Heart right ventricle (tissue), 16 donors: ENCODE measurements at regions not wholly inside any gene's neighbourhood (a gene's known extent, or its start where the extent isn't known, plus 50 kb on each side); places are given as distances from the start of the nearest gene placed in this dataset.
A peak's percentile ranks its signal among the peaks of the same experiment; 100 is the strongest.
"Not testable (repeated sequence)": the region's sequence is repeated elsewhere in the genome, so short reads cannot be mapped to it uniquely, and the experiment has no call there.

ENCODE experiments used
- ATAC-seq, 8 donors: fragments of 200-7000 bp; cut with Tn5 transposase; one replicate each; pipeline ENCODE4 v1.9.1; 2020; ENCODE audit warnings: mild to moderate bottlenecking in 8 of 8, moderate library complexity in 8 of 8, moderate number of reproducible peaks in 1 of 8
- DNase-seq, 2 donors: peaks; one replicate each; pipeline ENCODE4 v3.0.0-alpha.2; 2020
- H3K27ac ChIP-seq, 10 donors: fragments of 200-600 bp; sonication (generic) in 2 of 10; one replicate each; pipeline versions ENCODE4 v1.5.0 to v1.8.0; 2020 to 2022; ENCODE audit warnings: mild to moderate bottlenecking in 3 of 10
- H3K27me3 ChIP-seq, 7 donors: fragments of 200-600 bp; one replicate each; pipeline ENCODE4 v1.8.0; 2021 to 2022; ENCODE audit warnings: mild to moderate bottlenecking in 2 of 7
- H3K36me3 ChIP-seq, 9 donors: fragments of 200-600 bp; sonication (generic) in 1 of 9; one replicate each; pipeline versions ENCODE4 v1.5.0 to v1.8.0; 2020 to 2022; ENCODE audit warnings: mild to moderate bottlenecking in 2 of 9
- H3K4me1 ChIP-seq, 9 donors: fragments of 200-600 bp; sonication (generic) in 1 of 9; one replicate each; pipeline versions ENCODE4 v1.5.0 to v1.8.0; 2020 to 2022; ENCODE audit warnings: mild to moderate bottlenecking in 4 of 9
- H3K4me3 ChIP-seq, 10 donors: fragments of 200-600 bp; sonication (generic) in 2 of 10; one replicate each; pipeline versions ENCODE4 v1.5.0 to v1.8.0; 2020 to 2022; ENCODE audit warnings: mild to moderate bottlenecking in 7 of 10, moderate library complexity in 2 of 10
- H3K9me3 ChIP-seq, 11 donors: fragments of 200-600 bp in 10 of 11; sonication (generic) in 2 of 11; one replicate each; pipeline versions ENCODE4 v1.5.0 to v1.8.0; 2013 to 2022; ENCODE audit warnings: mild to moderate bottlenecking in 2 of 11, control low read depth in 1 of 11, moderate library complexity in 1 of 11
- WGBS, 2 donors: extraction: QIAGEN DNeasy Blood & Tissue Kit; methylation state at CpG; one replicate each; pipeline ENCODE4 v1.1.7; 2013; ENCODE audit warnings: inconsistent platforms in 1 of 2; 5-methylcytosine and 5-hydroxymethylcytosine counted together
- intact Hi-C, 10 donors: fragments of 100-400 bp; cut with DNase I; formaldehyde crosslinking; loops; one replicate each; pipeline versions ENCODE4 v1.11.1 to v1.14.2; 2022
- donor health status: Arrhythmogenic right ventricular cardiomyopathy.
- donor health status: ischemic (EF 13 %, LVEDD 7.1; RV severe dilation, severe dysfunction).
- donor health status: healthy with polysubstance abuse.
- donor health status: DM: no; HTN: yes; CAD: no.
- donor health status: DM: no; HTN: no; CAD: no.
- donor health status: ischemic (EF 25% LVEDD 6.9; RV normal size, moderate dysfunction).
- donor health status: ischemic (EF 25% LVEDD 5.7; RV mildly dilated, moderate dysfunction).
- donor health status: healthy.
- donor health status: DM: yes; HTN: yes; CAD: no.
- donor health status: Ischemic cardiomyopathy.
- donor health status: ischemic (EF 35%, LVEDD 5.7; RV mildly dilated, moderate dysfunction).
- donor health status: nonischemic (EF 11% LVEDD 7.7; RV severe dilation, severe dysfunction).
- donor health status: DM: yes; HTN: yes; CAD: no.
- donor health status: PGD.
- donor health status: ischemic (EF 29% LVEDD 5.4; RV normal size, mild dysfunction).
- donor health status: nonischemic (EF 23%, LVEDD 6.1; RV moderate dilation, normal function).

- H3K9me3 ChIP-seq, H3K4me3 ChIP-seq, H3K27me3 ChIP-seq, H3K4me1 ChIP-seq, H3K27ac ChIP-seq, DNase-seq, H3K36me3 ChIP-seq, intact Hi-C loops: not testable (repeated sequence)
- ATAC-seq, result peak; percentile 61 to 93 (median 84)
- WGBS, 2 donors, result 66 to 74% methylated on average over 3 of the region's 10 CpGs
Measured at GRCh38 chr1:206335875-206336846, 132.8 kb downstream of the SRGAP2 start.

- DNase-seq, H3K4me3 ChIP-seq, H3K4me1 ChIP-seq, H3K36me3 ChIP-seq, H3K9me3 ChIP-seq, H3K27me3 ChIP-seq, H3K27ac ChIP-seq, intact Hi-C loops: not testable (repeated sequence)
- WGBS, 2 donors, result 82 to 88% methylated on average over 1 of the region's 4 CpGs
- ATAC-seq, result peak in 1 of 8 donors; percentile 20
Measured at GRCh38 chr1:206337024-206337423, 133.3 kb upstream of the IKBKE start.

- intact Hi-C loops, result not testable (repeated sequence)
Measured at GRCh38 chr1:206350493-206351275, 119.6 kb upstream of the IKBKE start.

GRCh38 chr1:206351276-206352052, 118.8 kb upstream of the IKBKE start:
- H3K27me3 ChIP-seq, H3K9me3 ChIP-seq, H3K4me1 ChIP-seq, H3K36me3 ChIP-seq, H3K27ac ChIP-seq, DNase-seq, intact Hi-C loops, H3K4me3 ChIP-seq: not testable (repeated sequence)
- peak in 1 of 8 donors; percentile 14 for ATAC-seq
- 55 to 59% methylated on average over 4 to 5 of the region's 10 CpGs for WGBS, 2 donors

More at GRCh38 chr1:206350493-206351275, 119.6 kb upstream of the IKBKE start:
- not testable (repeated sequence) for H3K36me3 ChIP-seq, DNase-seq, H3K4me1 ChIP-seq, ATAC-seq, H3K27ac ChIP-seq, H3K27me3 ChIP-seq, H3K9me3 ChIP-seq, H3K4me3 ChIP-seq
- 48 to 70% methylated on average over 2 of the region's 2 CpGs for WGBS, 2 donors

GRCh38 chr1:206356310-206356709, 114.0 kb upstream of the IKBKE start:
- H3K4me1 ChIP-seq, DNase-seq, H3K4me3 ChIP-seq, H3K9me3 ChIP-seq, intact Hi-C loops, H3K27ac ChIP-seq, H3K27me3 ChIP-seq, H3K36me3 ChIP-seq: not testable (repeated sequence)
- peak in 1 of 8 donors; percentile 39 for ATAC-seq

DNA sequence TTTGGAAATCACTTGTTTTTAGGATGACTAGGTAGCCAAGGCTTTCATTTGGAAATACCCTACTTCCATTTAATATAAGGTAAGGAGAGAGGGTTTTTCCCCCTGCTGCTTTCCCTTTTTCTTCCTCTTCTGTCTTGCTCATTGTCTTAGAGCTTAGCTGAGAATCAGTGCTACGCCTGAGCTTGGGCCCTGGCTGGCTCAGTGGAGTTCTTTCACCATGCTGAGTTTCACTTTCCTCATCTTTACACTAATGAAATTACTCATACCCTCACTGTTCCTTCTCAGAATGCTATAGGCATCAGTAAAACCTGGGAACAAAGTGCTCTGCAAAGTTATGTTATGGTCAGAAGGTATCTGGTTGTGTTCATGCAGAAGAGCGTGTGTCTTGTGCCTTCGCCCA, 112.3 kb upstream of the IKBKE start:
- WGBS, 2 donors, result 91 to 95% methylated on average over 1 of the region's 3 CpGs
- H3K27ac ChIP-seq, DNase-seq, H3K9me3 ChIP-seq, H3K36me3 ChIP-seq, H3K27me3 ChIP-seq, H3K4me1 ChIP-seq, intact Hi-C loops, H3K4me3 ChIP-seq: not testable (repeated sequence)
- ATAC-seq, result peak in 1 of 8 donors; percentile 41

- H3K9me3 ChIP-seq, DNase-seq, H3K4me3 ChIP-seq, intact Hi-C loops, H3K27me3 ChIP-seq, ATAC-seq, H3K4me1 ChIP-seq, H3K27ac ChIP-seq, H3K36me3 ChIP-seq: not testable (repeated sequence)
- 78% methylated on average over 2 of the region's 3 CpGs for WGBS, 2 donors
Measured at GRCh38 chr1:206358771-206359170, 111.5 kb upstream of the IKBKE start.

- H3K9me3 ChIP-seq, DNase-seq, H3K4me1 ChIP-seq, H3K4me3 ChIP-seq, ATAC-seq, intact Hi-C loops, H3K27me3 ChIP-seq, H3K36me3 ChIP-seq, H3K27ac ChIP-seq: not testable (repeated sequence)
Measured at GRCh38 chr1:206359377-206359776, 110.9 kb upstream of the IKBKE start.

DNA sequence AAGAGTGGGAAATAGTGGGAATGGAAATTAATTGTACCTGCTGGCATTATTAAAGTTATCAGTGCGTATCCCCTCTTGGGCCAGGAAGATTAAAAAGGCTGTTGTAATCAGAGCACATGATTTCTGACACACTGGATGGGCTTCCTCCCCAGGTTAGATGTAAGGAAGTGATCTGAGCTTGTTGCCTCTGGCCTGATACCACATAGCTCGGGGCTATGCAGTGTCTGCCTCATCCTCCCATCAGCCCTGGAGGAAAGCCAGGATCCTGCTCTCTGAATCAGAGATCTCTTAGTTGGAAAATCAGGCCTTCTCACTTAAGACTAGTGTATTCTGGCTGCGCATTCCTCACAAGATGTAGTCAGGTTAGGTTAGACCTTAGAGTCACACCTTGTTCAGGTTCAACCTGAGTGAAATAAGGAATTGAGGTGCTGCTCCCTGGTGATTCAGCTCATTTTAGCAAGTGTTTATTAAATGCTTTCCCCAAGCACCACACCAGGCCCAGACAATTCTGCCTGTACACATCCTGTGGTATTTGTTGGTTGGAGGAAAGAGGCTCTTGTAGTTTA, 108.2 kb upstream of the IKBKE start:
- WGBS, 2 donors, result 85 to 87% methylated on average over 1 of the region's 3 CpGs
- H3K4me1 ChIP-seq, ATAC-seq, H3K27ac ChIP-seq, H3K36me3 ChIP-seq, intact Hi-C loops, H3K27me3 ChIP-seq, H3K9me3 ChIP-seq, H3K4me3 ChIP-seq, DNase-seq: not testable (repeated sequence)

- H3K4me1 ChIP-seq, H3K4me3 ChIP-seq, H3K9me3 ChIP-seq, H3K27ac ChIP-seq, H3K36me3 ChIP-seq, DNase-seq, ATAC-seq, intact Hi-C loops, H3K27me3 ChIP-seq: not testable (repeated sequence)
- 99 to 100% methylated on average over 3 of the region's 3 CpGs for WGBS, 2 donors
Measured at GRCh38 chr1:206362994-206363393, 107.3 kb upstream of the IKBKE start.
